ENCODE measurements at regions not wholly inside any gene's neighbourhood (a gene's known extent, or its start where the extent isn't known, plus 50 kb on each side); places are given as distances from the start of the nearest gene placed in this dataset.
"Not testable (repeated sequence)": the region's sequence is repeated elsewhere in the genome, so short reads cannot be mapped to it uniquely, and the experiment has no call there.

DNA sequence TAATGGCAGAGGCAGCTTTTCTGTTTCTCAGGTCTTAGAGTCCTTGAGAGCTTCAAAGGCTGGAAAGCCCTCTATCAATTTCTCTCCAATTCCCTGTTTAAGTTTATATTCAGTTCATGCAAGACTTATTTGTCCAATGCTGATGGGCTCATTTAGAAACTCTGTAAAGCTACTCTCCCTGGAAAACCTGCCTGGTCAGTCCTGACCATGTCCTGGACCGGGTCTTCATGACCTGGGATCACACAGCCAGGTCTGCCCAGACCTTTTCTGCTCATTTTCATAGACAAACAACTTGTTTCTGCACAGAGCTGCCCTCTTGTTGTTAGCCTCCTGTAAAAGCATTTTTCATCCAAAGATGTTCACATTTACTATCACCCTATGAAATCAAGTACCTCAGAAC, 85.4 kb upstream of the TBCA start:
- H3K4me3 ChIP-seq: no peak overlapping the region
- WGBS: 91% methylated on average over 1 of the region's 1 CpG

GRCh38 chr5:77859306-77859705, 83.2 kb upstream of the TBCA start:
- peaks cover 0 to 4% (median 0%) of the 10 kb centered on the region in 4 donors for H3K27me3 ChIP-seq
- H3K4me3 ChIP-seq: no peak overlapping the region
- DNase-seq (ENCODE audit: extremely low spot score): no peak
- no peak overlapping the region for H3K27ac ChIP-seq (replicated peaks in 1 of 4)
- H3K36me3 ChIP-seq: no peaks in the 10 kb centered on the region
- 71% methylated on average over 1 of the region's 1 CpG for WGBS
- TF ChIP-seq EP300 (IDR thresholded peaks at IDR 0.05) (no peak), POLR2A (IDR thresholded peaks at IDR 0.05; ENCODE audit: low read depth) (no peak), POLR2AphosphoS5 (IDR thresholded peaks at IDR 0.05) (no peak)
- TF ChIP-seq, protein P1, sequence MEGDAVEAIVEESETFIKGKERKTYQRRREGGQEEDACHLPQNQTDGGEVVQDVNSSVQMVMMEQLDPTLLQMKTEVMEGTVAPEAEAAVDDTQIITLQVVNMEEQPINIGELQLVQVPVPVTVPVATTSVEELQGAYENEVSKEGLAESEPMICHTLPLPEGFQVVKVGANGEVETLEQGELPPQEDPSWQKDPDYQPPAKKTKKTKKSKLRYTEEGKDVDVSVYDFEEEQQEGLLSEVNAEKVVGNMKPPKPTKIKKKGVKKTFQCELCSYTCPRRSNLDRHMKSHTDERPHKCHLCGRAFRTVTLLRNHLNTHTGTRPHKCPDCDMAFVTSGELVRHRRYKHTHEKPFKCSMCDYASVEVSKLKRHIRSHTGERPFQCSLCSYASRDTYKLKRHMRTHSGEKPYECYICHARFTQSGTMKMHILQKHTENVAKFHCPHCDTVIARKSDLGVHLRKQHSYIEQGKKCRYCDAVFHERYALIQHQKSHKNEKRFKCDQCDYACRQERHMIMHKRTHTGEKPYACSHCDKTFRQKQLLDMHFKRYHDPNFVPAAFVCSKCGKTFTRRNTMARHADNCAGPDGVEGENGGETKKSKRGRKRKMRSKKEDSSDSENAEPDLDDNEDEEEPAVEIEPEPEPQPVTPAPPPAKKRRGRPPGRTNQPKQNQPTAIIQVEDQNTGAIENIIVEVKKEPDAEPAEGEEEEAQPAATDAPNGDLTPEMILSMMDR (IDR thresholded peaks at IDR 0.05): no peak
- H3K4me1 ChIP-seq: no peaks in the 10 kb centered on the region
- no peaks in the 10 kb centered on the region for H3K9me3 ChIP-seq
- intact Hi-C loops (cut with DNase I): no loop called here

More for the DNA sequence above, 85.4 kb upstream of the TBCA start:
- no peak for DNase-seq (ENCODE audit: extremely low spot score)
- H3K36me3 ChIP-seq: no peaks in the 10 kb centered on the region
- H3K4me1 ChIP-seq: no peaks in the 10 kb centered on the region
- no peaks in the 10 kb centered on the region for H3K9me3 ChIP-seq
- intact Hi-C loops (cut with DNase I): no loop called here
- H3K27ac ChIP-seq (replicated peaks in 1 of 4): no peak overlapping the region
- H3K27me3 ChIP-seq: peaks cover 0 to 15% (median 0%) of the 10 kb centered on the region in 4 donors
- TF ChIP-seq, protein P1 (IDR thresholded peaks at IDR 0.05): no peak
- TF ChIP-seq POLR2AphosphoS5 (IDR thresholded peaks at IDR 0.05) (no peak), POLR2A (IDR thresholded peaks at IDR 0.05; ENCODE audit: low read depth) (no peak), EP300 (IDR thresholded peaks at IDR 0.05) (no peak)

GRCh38 chr5:77858678-77859077, 82.5 kb upstream of the TBCA start:
- DNase-seq (ENCODE audit: extremely low spot score); intact Hi-C loops (cut with DNase I): not testable (repeated sequence)
- WGBS: 87% methylated on average over 9 of the region's 9 CpGs

DNA sequence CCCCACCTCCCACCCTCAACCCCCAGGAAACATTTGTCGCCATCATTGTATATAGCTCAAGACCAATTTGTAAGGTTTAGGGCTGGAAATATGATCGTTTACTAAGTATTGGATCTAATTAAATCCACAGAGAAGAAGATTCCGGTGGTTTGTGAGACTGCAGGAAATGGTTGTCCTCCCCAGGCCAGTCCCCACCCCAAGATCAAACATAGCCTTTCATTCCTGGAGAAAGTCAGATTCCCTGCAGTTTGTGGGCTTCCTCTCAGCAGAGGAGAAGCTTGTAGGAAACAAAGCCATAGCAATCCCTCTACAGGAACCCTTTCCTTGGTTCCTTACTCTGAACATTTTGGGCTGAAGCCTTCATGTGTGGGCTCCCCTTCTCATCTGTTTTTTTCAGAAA, 79.2 kb upstream of the TBCA start:
- H3K4me1 ChIP-seq: peaks cover 6 to 25% (median 21%) of the 10 kb centered on the region in 4 donors
- TF ChIP-seq POLR2AphosphoS5 (IDR thresholded peaks at IDR 0.05): no peak
- H3K36me3 ChIP-seq: no peaks in the 10 kb centered on the region
- no peaks in the 10 kb centered on the region for H3K9me3 ChIP-seq
- peaks cover 0 to 3% (median 0%) of the 10 kb centered on the region in 4 donors for H3K27me3 ChIP-seq
- no peak overlapping the region for H3K27ac ChIP-seq (replicated peaks in 1 of 4)
- no peak overlapping the region for H3K4me3 ChIP-seq
- DNase-seq (ENCODE audit: extremely low spot score): peak; percentile 47
- intact Hi-C loops (cut with DNase I): no loop called here
- 80% methylated on average over 3 of the region's 3 CpGs for WGBS

More at GRCh38 chr5:77858678-77859077, 82.5 kb upstream of the TBCA start:
- H3K9me3 ChIP-seq; H3K36me3 ChIP-seq; H3K4me3 ChIP-seq; H3K27me3 ChIP-seq; H3K4me1 ChIP-seq; H3K27ac ChIP-seq (replicated peaks in 1 of 4): not testable (repeated sequence)

- no peaks in the 10 kb centered on the region for H3K36me3 ChIP-seq
- no peak for DNase-seq (ENCODE audit: extremely low spot score)
- intact Hi-C loops (cut with DNase I): loop anchor here (5.0 kb wide), 1 partner anchor 76 kb away; the partner anchor contains the start of gene TBCA
- WGBS: 27% methylated on average over 2 of the region's 2 CpGs
- TF ChIP-seq, protein P1 (IDR thresholded peaks at IDR 0.05): no peak
- TF ChIP-seq POLR2A (IDR thresholded peaks at IDR 0.05; ENCODE audit: low read depth) (no peak), POLR2AphosphoS5 (IDR thresholded peaks at IDR 0.05) (no peak)
- peaks cover 0 to 3% (median 0%) of the 10 kb centered on the region in 4 donors for H3K27me3 ChIP-seq
- no peaks in the 10 kb centered on the region for H3K9me3 ChIP-seq
- H3K4me3 ChIP-seq: no peak overlapping the region
- no peak overlapping the region for H3K27ac ChIP-seq (replicated peaks in 1 of 4)
- peaks cover 6 to 25% (median 21%) of the 10 kb centered on the region in 4 donors for H3K4me1 ChIP-seq
These were observed 77.3 kb upstream of the TBCA start for GRCh38 chr5:77853353-77853907.
